ENCODE measurements at regions not wholly inside any gene's neighbourhood (a gene's known extent, or its start where the extent isn't known, plus 50 kb on each side); places are given as distances from the start of the nearest gene placed in this dataset.

DNA sequence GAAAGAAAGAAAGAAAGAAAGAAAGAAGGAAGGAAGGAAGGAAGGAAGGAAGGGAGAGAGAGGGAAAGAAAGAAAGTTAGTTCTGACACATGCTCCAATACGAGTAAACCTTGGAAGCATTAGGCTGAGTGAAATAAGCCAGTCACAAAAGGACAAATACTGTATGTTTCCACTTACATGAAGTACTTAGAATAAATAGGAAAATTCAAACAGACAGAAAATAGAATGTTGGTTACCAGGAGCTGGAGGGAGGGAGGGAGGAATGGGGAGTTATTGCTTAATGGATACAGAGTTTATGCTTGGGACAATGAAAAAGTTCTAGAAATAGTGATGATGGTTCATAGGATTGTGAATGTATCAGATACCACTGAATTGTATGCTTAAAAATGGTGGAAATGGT, 75.2 kb upstream of the CDH4 start:
- no peak overlapping the region for H4K91ac ChIP-seq (ENCODE audit: insufficient read depth, low read depth, low read length)
- dilution Hi-C loops (cut with HindIII; ENCODE audit: low sequenced_read_pairs, unreplicated experiment): no loop called here
- no peak overlapping the region for H2BK15ac ChIP-seq (ENCODE audit: low read depth, low read length)
- no peak overlapping the region for H3K23ac ChIP-seq (ENCODE audit: low read depth, low read length)
- no peak overlapping the region for H4K8ac ChIP-seq (ENCODE audit: low read depth in 2 of 2, low read length in 2 of 2)
- H3K9me1 ChIP-seq (ENCODE audit: insufficient read depth, low read length): no peaks in the 10 kb centered on the region; the same call in 1 of the 2 replicates
- H3K9ac ChIP-seq (ENCODE audit: low read depth, low read length): no peak overlapping the region
- TF ChIP-seq, protein P1, sequence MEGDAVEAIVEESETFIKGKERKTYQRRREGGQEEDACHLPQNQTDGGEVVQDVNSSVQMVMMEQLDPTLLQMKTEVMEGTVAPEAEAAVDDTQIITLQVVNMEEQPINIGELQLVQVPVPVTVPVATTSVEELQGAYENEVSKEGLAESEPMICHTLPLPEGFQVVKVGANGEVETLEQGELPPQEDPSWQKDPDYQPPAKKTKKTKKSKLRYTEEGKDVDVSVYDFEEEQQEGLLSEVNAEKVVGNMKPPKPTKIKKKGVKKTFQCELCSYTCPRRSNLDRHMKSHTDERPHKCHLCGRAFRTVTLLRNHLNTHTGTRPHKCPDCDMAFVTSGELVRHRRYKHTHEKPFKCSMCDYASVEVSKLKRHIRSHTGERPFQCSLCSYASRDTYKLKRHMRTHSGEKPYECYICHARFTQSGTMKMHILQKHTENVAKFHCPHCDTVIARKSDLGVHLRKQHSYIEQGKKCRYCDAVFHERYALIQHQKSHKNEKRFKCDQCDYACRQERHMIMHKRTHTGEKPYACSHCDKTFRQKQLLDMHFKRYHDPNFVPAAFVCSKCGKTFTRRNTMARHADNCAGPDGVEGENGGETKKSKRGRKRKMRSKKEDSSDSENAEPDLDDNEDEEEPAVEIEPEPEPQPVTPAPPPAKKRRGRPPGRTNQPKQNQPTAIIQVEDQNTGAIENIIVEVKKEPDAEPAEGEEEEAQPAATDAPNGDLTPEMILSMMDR (conservative IDR thresholded peaks at IDR 0.05; ENCODE audit: low read depth, low read length): no peak
- TF ChIP-seq RAD21 (IDR thresholded peaks at IDR 0.05; ENCODE audit: low read length) (no peak), RFX5 (IDR thresholded peaks at IDR 0.05; ENCODE audit: low read depth, low read length) (no peak), MAFK (IDR thresholded peaks at IDR 0.05; ENCODE audit: low read depth, low read length) (no peak), POLR2A (IDR thresholded peaks at IDR 0.05; ENCODE audit: low read depth, low read length) (no peak), FOS (IDR thresholded peaks at IDR 0.05; ENCODE audit: low read depth, low read length) (no peak), CEBPB (IDR thresholded peaks at IDR 0.05; ENCODE audit: low read depth, low read length) (no peak), CHD1 (IDR thresholded peaks at IDR 0.05; ENCODE audit: low read depth, low read length) (no peak), NFE2L2 (IDR thresholded peaks at IDR 0.05; ENCODE audit: low read depth, low read length) (no peak), BHLHE40 (IDR thresholded peaks at IDR 0.05; ENCODE audit: low read depth, low read length) (no peak), MAZ (IDR thresholded peaks at IDR 0.05; ENCODE audit: borderline replicate concordance, low read depth, low read length) (no peak), SMC3 (IDR thresholded peaks at IDR 0.05; ENCODE audit: low read depth, low read length) (no peak)
- TF ChIP-seq, protein P2, sequence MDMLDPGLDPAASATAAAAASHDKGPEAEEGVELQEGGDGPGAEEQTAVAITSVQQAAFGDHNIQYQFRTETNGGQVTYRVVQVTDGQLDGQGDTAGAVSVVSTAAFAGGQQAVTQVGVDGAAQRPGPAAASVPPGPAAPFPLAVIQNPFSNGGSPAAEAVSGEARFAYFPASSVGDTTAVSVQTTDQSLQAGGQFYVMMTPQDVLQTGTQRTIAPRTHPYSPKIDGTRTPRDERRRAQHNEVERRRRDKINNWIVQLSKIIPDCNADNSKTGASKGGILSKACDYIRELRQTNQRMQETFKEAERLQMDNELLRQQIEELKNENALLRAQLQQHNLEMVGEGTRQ (IDR thresholded peaks at IDR 0.05; ENCODE audit: low read depth, low read length): no peak
- TF ChIP-seq, protein P3, sequence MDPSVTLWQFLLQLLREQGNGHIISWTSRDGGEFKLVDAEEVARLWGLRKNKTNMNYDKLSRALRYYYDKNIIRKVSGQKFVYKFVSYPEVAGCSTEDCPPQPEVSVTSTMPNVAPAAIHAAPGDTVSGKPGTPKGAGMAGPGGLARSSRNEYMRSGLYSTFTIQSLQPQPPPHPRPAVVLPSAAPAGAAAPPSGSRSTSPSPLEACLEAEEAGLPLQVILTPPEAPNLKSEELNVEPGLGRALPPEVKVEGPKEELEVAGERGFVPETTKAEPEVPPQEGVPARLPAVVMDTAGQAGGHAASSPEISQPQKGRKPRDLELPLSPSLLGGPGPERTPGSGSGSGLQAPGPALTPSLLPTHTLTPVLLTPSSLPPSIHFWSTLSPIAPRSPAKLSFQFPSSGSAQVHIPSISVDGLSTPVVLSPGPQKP (IDR thresholded peaks at IDR 0.05; ENCODE audit: borderline replicate concordance, low read depth, low read length): no peak
- peaks cover 8% of the 10 kb centered on the region for H3K4me1 ChIP-seq (ENCODE audit: control insufficient read depth, insufficient read depth, low read length)
- H3K79me1 ChIP-seq (ENCODE audit: low read depth in 1 of 2, low read length in 2 of 2): no peaks in the 10 kb centered on the region
- no peak overlapping the region for H2BK120ac ChIP-seq (ENCODE audit: low read depth, low read length)
- no peaks in the 10 kb centered on the region for H4K20me1 ChIP-seq (ENCODE audit: insufficient read depth, low read length)
- H2BK5ac ChIP-seq (ENCODE audit: low read depth, low read length, poor library complexity, severe bottlenecking): no peak overlapping the region
- H3K4me2 ChIP-seq (ENCODE audit: low read depth, low read length): no peak overlapping the region
- H3K27ac ChIP-seq (ENCODE audit: insufficient read depth, low read length): no peak overlapping the region
- DNase-seq (no peak), ATAC-seq (ENCODE audit: low read depth) (no peak)
- no peak overlapping the region for H2AFZ ChIP-seq (replicated peaks; ENCODE audit: low read length, poor library complexity)
- no peak overlapping the region for H4K5ac ChIP-seq (ENCODE audit: low read depth, low read length)
- H2BK20ac ChIP-seq (ENCODE audit: low read depth, low read length): no peak overlapping the region
- no peaks in the 10 kb centered on the region for H3K36me3 ChIP-seq (ENCODE audit: control insufficient read depth, insufficient read depth, low read length)
- H3K18ac ChIP-seq (ENCODE audit: low read depth, low read length): no peak overlapping the region
- H3K9me3 ChIP-seq (ENCODE audit: control insufficient read depth, insufficient read depth, low read length): no peaks in the 10 kb centered on the region; the same call in 1 of the 2 replicates
- H2AK9ac ChIP-seq (replicated peaks; ENCODE audit: low read depth, low read length, poor library complexity): no peak overlapping the region
- H2AK5ac ChIP-seq (ENCODE audit: low read depth, low read length): no peak overlapping the region
- no peak overlapping the region for H3K4me3 ChIP-seq (ENCODE audit: insufficient read depth, low read depth, low read length)
- H3K27me3 ChIP-seq (ENCODE audit: control insufficient read depth, insufficient read depth, low read length): peaks cover 2% of the 10 kb centered on the region; the same call in 1 of the 2 replicates
- in situ Hi-C loops (cut with MboI; ENCODE audit: low sequenced_read_pairs): no loop called here
- H3K14ac ChIP-seq (replicated peaks; ENCODE audit: low read depth, low read length): no peak overlapping the region
- no peak overlapping the region for H3K56ac ChIP-seq (ENCODE audit: extremely low read depth, insufficient read depth, low read length)
- no CpG with 5 or more reads among the region's 1 CpG for WGBS, 2 experiments (ENCODE audit: extremely low coverage in 2 of 2, insufficient read length in 1 of 2)
- intact Hi-C loops (cut with micrococcal nuclease): no loop called here
- no peak overlapping the region for H3K4ac ChIP-seq (ENCODE audit: low read depth, low read length)
- POLR2A ChIA-PET (ENCODE audit: unreplicated experiment): no interaction called here
- CTCF ChIA-PET: no interaction called here
- no TSS peak for BruUV-seq (replicated peaks)
